ENCODE measurements at regions not wholly inside any gene's neighbourhood (a gene's known extent, or its start where the extent isn't known, plus 50 kb on each side); places are given as distances from the start of the nearest gene placed in this dataset.

DNA sequence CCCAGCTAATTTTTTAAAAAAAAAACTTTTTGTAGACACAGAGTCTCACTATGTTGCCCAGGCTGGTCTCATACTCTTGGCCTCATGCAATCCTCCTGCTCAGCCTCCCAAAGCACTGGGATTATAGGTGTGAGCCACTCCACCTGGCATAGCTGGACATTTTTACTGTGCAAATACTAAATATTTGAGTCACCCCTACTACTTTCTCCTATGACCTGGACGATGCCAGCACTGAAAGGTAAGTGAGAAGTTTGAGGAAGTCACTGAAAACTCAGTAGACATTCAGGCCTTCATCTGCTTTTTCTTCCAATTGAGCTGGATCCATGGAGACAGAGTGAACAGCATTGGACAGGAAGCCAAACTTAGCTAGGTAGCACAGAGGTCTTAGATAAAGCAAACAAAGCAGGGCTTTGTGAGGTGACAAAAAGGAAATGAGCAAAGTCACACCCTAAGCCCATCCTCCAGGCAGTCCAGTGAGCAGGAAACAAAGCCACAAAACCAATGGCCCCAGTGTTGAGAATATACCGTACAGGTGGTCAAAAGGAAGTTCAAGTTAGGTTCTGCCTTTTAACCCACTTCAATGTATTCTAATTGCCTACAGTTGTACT, 192.6 kb upstream of the RASA1 start:
- TF ChIP-seq POLR2A (IDR thresholded peaks at IDR 0.05) = no peak
- TF ChIP-seq, protein P1, sequence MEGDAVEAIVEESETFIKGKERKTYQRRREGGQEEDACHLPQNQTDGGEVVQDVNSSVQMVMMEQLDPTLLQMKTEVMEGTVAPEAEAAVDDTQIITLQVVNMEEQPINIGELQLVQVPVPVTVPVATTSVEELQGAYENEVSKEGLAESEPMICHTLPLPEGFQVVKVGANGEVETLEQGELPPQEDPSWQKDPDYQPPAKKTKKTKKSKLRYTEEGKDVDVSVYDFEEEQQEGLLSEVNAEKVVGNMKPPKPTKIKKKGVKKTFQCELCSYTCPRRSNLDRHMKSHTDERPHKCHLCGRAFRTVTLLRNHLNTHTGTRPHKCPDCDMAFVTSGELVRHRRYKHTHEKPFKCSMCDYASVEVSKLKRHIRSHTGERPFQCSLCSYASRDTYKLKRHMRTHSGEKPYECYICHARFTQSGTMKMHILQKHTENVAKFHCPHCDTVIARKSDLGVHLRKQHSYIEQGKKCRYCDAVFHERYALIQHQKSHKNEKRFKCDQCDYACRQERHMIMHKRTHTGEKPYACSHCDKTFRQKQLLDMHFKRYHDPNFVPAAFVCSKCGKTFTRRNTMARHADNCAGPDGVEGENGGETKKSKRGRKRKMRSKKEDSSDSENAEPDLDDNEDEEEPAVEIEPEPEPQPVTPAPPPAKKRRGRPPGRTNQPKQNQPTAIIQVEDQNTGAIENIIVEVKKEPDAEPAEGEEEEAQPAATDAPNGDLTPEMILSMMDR (IDR thresholded peaks at IDR 0.05) = no peak
- Histone ChIP-seq H3K4me1 (no peaks in the 10 kb centered on the region), H3K36me3 (no peaks in the 10 kb centered on the region), H3K4me3 (replicated peaks in 1 of 3) (no peak overlapping the region), H3K27me3 (no peaks in the 10 kb centered on the region), H3K9me3 (no peaks in the 10 kb centered on the region), H3K27ac (no peak overlapping the region)
- no peak for DNase-seq
- intact Hi-C loops (cut with DNase I) = loop anchor here (5.0 kb wide), 1 partner anchor 332 kb away; no protein-coding TSS in a partner anchor
- 63 to 70% methylated on average over 2 of the region's 2 CpGs for WGBS, 2 donors

DNA sequence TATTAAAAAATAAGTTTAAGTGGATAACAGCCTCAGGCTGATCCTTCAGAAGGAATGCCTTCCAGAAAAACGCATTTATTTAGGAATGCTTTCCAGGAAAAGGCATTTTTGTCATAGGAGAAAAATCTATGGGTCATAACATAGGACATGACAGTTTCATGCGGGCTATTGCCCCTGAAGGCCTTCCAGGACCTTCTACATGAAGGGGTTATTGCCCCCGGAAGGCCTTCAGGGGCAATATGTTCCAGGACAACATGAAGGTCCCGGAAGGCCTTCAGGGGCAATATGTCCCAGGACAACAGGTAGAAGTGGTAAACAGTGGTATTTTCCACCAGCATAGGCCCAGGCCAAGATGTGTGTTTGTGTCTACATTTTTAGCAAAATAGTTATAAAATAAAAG, 191.3 kb upstream of the RASA1 start:
- 93 to 95% methylated on average over 4 of the region's 4 CpGs for WGBS, 2 donors
- no peak overlapping the region for H3K4me3 ChIP-seq (replicated peaks in 1 of 3)
- no peaks in the 10 kb centered on the region for H3K36me3 ChIP-seq
- DNase-seq = no peak
- H3K4me1 ChIP-seq = no peaks in the 10 kb centered on the region
- TF ChIP-seq, protein P1 (IDR thresholded peaks at IDR 0.05) = no peak
- no peak for TF ChIP-seq POLR2A (IDR thresholded peaks at IDR 0.05)
- H3K9me3 ChIP-seq = no peaks in the 10 kb centered on the region
- intact Hi-C loops (cut with DNase I) = no loop called here
- no peaks in the 10 kb centered on the region for H3K27me3 ChIP-seq
- H3K27ac ChIP-seq = no peak overlapping the region

DNA sequence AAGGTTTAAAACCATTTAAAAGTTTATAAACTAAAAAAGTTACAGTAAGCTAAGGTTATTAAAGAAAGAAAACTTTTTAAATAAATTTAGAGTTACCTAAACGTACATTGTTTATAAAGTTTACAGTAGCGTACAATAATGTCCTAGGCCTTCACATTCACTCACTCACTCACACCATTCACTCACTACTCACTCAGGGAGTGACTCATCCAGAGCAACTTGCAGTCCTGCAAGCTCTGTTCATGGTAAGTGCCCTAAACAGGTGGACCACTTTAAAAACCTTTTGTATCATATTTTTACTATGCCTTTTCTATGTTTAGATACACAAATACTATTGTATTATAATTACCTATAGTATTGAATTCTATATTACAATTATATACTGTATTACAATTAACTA, 190.8 kb upstream of the RASA1 start:
- Histone ChIP-seq H3K36me3 (no peaks in the 10 kb centered on the region), H3K9me3 (no peaks in the 10 kb centered on the region), H3K4me1 (no peaks in the 10 kb centered on the region), H3K27ac (no peak overlapping the region), H3K4me3 (replicated peaks in 1 of 3) (no peak overlapping the region), H3K27me3 (no peaks in the 10 kb centered on the region)
- intact Hi-C loops (cut with DNase I) = no loop called here
- 94 to 96% methylated on average over 2 of the region's 2 CpGs for WGBS, 2 donors
- no peak for DNase-seq
- TF ChIP-seq, protein P1 (IDR thresholded peaks at IDR 0.05) = no peak
- TF ChIP-seq POLR2A (IDR thresholded peaks at IDR 0.05) = no peak

DNA sequence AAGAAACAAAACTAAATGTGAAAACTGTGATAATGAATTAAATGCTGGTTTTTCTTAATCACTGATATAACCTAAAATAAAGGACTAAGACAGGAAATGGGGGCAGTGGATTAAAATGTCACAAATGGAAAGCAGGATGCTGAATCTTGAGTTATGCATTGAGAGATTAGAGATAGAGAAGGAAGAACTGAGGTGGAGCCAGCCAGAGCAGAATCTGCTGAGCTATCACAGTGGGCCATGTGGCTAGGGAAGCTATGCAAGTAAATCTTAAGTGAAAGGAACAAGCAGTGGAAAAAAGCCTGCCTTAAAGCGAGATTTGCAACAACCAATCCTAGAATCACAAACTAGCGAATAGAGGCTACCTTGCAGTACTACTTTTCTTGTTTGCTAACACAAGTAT, 188.5 kb upstream of the RASA1 start:
- TF ChIP-seq, protein P1 (IDR thresholded peaks at IDR 0.05) = no peak
- no peak for TF ChIP-seq POLR2A (IDR thresholded peaks at IDR 0.05)
- H3K9me3 ChIP-seq = no peaks in the 10 kb centered on the region
- H3K27ac ChIP-seq = no peak overlapping the region
- no peaks in the 10 kb centered on the region for H3K27me3 ChIP-seq
- no peaks in the 10 kb centered on the region for H3K4me1 ChIP-seq
- WGBS, 2 donors = 91 to 92% methylated on average over 2 of the region's 2 CpGs
- intact Hi-C loops (cut with DNase I) = no loop called here
- no peak overlapping the region for H3K4me3 ChIP-seq (replicated peaks in 1 of 3)
- no peak for DNase-seq
- H3K36me3 ChIP-seq = no peaks in the 10 kb centered on the region

DNA sequence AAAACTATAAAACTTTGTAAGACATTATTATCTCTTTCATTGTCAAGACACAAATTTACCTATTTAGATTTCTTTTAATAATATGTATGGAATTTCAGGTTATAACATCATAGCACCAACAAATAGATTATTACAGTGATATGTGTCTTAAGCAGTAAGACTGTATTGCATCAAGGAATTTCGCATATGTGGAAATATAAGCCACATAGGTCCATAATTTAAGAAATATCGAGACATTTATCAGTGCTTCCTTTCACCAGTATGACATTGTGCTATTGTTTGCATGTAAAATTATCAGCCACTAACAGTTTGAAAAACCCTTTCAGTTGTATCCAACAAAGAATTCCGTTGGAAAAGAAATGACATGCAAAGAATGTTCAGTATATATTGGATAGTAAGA, 186.7 kb upstream of the RASA1 start:
- Histone ChIP-seq H3K9me3 (no peaks in the 10 kb centered on the region), H3K27me3 (no peaks in the 10 kb centered on the region), H3K27ac (no peak overlapping the region), H3K4me1 (no peaks in the 10 kb centered on the region), H3K36me3 (no peaks in the 10 kb centered on the region), H3K4me3 (replicated peaks in 1 of 3) (no peak overlapping the region)
- 75 to 77% methylated on average over 3 of the region's 3 CpGs for WGBS, 2 donors
- intact Hi-C loops (cut with DNase I) = no loop called here
- TF ChIP-seq, protein P1 (IDR thresholded peaks at IDR 0.05) = no peak
- TF ChIP-seq POLR2A (IDR thresholded peaks at IDR 0.05) = no peak
- no peak for DNase-seq

Data from thyroid gland (tissue), 4 donors.